CD4-positive, alpha-beta T cell (primary cell): ENCODE measurements at regions not wholly inside any gene's neighbourhood (a gene's known extent, or its start where the extent isn't known, plus 50 kb on each side); places are given as distances from the start of the nearest gene placed in this dataset.

Experiments
- ATAC-seq: fragments of 200-7000 bp; cut with Tn5 transposase; one replicate; pipeline ENCODE4 v1.10.0; 2022; ENCODE audit warnings: mild to moderate bottlenecking; ENCODE audit not compliant: poor library complexity
- CTCF ChIA-PET: fragments of 350-600 bp; sonication (Branson Sonifier 250); formaldehyde crosslinking; loops from one replicate; lab custom pipeline; 2021; ENCODE audit warnings: antibody characterized with exemption, inconsistent platforms; lab: Charles Lee
- POLR2A ChIA-PET: fragments of 350-600 bp; sonication (Branson Sonifier 250); formaldehyde crosslinking; loops from one replicate; lab custom pipeline; 2021; ENCODE audit warnings: antibody characterized with exemption, inconsistent platforms; lab: Charles Lee
- DNase-seq, 14 experiments: peaks; one replicate each; pipeline ENCODE4 v3.0.0-alpha.2; 2013 to 2020; ENCODE audit warnings: mixed read lengths in 2 of 14
- H3K27ac ChIP-seq, 2 donors: one replicate each; pipeline versions ENCODE4 v1.5.1 to v1.7.0; 2013; ENCODE audit warnings: low read length in 2 of 2, low read depth in 1 of 2, mild to moderate bottlenecking in 1 of 2
- H3K27me3 ChIP-seq, 2 experiments: 1 replicate in 1 of 2; 2 replicates in 1 of 2; pipeline versions ENCODE4 v1.6.1 to v1.7.0; 2013; ENCODE audit warnings: low read length in 2 of 2, control low read depth in 1 of 2, mild to moderate bottlenecking in 1 of 2, moderate library complexity in 1 of 2; ENCODE audit not compliant: insufficient read depth in 2 of 2, control insufficient read depth in 1 of 2
- H3K36me3 ChIP-seq: one replicate; pipeline ENCODE4 v1.6.1; 2013; ENCODE audit warnings: low read length, control low read depth; ENCODE audit not compliant: insufficient read depth
- H3K4me1 ChIP-seq: one replicate; pipeline ENCODE4 v1.6.1; 2013; ENCODE audit warnings: low read length, control low read depth; ENCODE audit not compliant: insufficient read depth
- H3K4me3 ChIP-seq: one replicate; pipeline ENCODE4 v1.5.1; 2013; ENCODE audit warnings: mild to moderate bottlenecking, low read length, moderate library complexity
- H3K9me3 ChIP-seq, 2 experiments: 1 replicate in 1 of 2; 2 replicates in 1 of 2; pipeline versions ENCODE4 v1.6.1 to v1.7.0; 2013; ENCODE audit warnings: low read length in 2 of 2, mild to moderate bottlenecking in 2 of 2, control low read depth in 1 of 2, moderate library complexity in 1 of 2; ENCODE audit not compliant: control insufficient read depth in 1 of 2, insufficient read depth in 1 of 2
- H3K27ac Mint-ChIP-seq: one replicate; pipeline ENCODE4 v1.8.0; 2020; ENCODE audit warnings: mixed read lengths
- H3K27me3 Mint-ChIP-seq: one replicate; pipeline ENCODE4 v1.8.0; 2021; ENCODE audit warnings: mixed read lengths
- H3K36me3 Mint-ChIP-seq: one replicate; pipeline ENCODE4 v1.8.0; 2021; ENCODE audit warnings: low read depth, mixed read lengths
- H3K4me1 Mint-ChIP-seq: one replicate; pipeline ENCODE4 v1.8.0; 2021; ENCODE audit warnings: low read depth, mixed read lengths
- H3K4me3 Mint-ChIP-seq: one replicate; pipeline ENCODE4 v1.8.0; 2020; ENCODE audit warnings: mild to moderate bottlenecking, mixed read lengths
- H3K9me3 Mint-ChIP-seq: one replicate; pipeline ENCODE4 v1.8.0; 2020; ENCODE audit warnings: mixed read lengths
- intact Hi-C, 2 experiments: fragments of 100-400 bp; cut with DNase I in 1 of 2; cut with micrococcal nuclease in 1 of 2; formaldehyde crosslinking; loops; one replicate each; pipeline versions ENCODE4 v1.15.1 to v1.9.0; 2023 to 2025; cut with DNase I, micrococcal nuclease
- TF ChIP-seq, protein P1 (sequence below): fragments of 200-600 bp; IDR thresholded peaks from one replicate; pipeline ENCODE4 v1.8.0; 2022; ENCODE audit warnings: antibody characterized with exemption, mild to moderate bottlenecking

DNA sequence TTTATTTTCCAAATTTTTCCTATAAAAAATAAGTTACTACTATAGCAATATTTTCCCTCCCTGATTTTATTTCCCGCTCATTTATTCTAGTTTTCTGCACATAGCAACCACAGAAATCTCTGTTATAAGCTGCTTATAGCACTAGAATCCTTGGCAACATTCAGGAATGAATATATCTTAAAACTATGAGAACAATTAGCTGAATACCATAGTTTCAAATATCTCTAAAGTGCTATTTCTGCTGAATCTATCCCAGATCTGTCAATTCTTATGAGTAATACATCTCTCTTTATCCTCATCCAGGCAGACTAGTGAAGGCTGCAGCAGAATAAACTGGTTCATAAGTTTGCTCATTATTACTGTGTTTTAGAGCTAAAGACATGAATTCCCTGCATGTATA lies 622.9 kb upstream of the DIPK2B start:
- ATAC-seq (no peak), DNase-seq (no peak)
- intact Hi-C loops, result no loop called here
- no peaks in the 10 kb centered on the region for H3K9me3 Mint-ChIP-seq
- no peak overlapping the region for H3K4me3 Mint-ChIP-seq
- TF ChIP-seq, protein P1, sequence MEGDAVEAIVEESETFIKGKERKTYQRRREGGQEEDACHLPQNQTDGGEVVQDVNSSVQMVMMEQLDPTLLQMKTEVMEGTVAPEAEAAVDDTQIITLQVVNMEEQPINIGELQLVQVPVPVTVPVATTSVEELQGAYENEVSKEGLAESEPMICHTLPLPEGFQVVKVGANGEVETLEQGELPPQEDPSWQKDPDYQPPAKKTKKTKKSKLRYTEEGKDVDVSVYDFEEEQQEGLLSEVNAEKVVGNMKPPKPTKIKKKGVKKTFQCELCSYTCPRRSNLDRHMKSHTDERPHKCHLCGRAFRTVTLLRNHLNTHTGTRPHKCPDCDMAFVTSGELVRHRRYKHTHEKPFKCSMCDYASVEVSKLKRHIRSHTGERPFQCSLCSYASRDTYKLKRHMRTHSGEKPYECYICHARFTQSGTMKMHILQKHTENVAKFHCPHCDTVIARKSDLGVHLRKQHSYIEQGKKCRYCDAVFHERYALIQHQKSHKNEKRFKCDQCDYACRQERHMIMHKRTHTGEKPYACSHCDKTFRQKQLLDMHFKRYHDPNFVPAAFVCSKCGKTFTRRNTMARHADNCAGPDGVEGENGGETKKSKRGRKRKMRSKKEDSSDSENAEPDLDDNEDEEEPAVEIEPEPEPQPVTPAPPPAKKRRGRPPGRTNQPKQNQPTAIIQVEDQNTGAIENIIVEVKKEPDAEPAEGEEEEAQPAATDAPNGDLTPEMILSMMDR, result no peak
- H3K36me3 Mint-ChIP-seq, result no peaks in the 10 kb centered on the region
- Histone ChIP-seq H3K27ac (no peak overlapping the region), H3K27me3 (no peaks in the 10 kb centered on the region), H3K4me1 (no peaks in the 10 kb centered on the region), H3K4me3 (no peak overlapping the region), H3K36me3 (no peaks in the 10 kb centered on the region), H3K9me3 (no peaks in the 10 kb centered on the region)
- no peaks in the 10 kb centered on the region for H3K4me1 Mint-ChIP-seq
- ChIA-PET POLR2A (no interaction called here), CTCF (interaction anchor here (1.4 kb wide), 1 partner anchor 22 kb away, joined by 4 read pairs; no protein-coding TSS in a partner anchor)
- H3K27ac Mint-ChIP-seq, result no peak overlapping the region
- H3K27me3 Mint-ChIP-seq, result no peaks in the 10 kb centered on the region

DNA sequence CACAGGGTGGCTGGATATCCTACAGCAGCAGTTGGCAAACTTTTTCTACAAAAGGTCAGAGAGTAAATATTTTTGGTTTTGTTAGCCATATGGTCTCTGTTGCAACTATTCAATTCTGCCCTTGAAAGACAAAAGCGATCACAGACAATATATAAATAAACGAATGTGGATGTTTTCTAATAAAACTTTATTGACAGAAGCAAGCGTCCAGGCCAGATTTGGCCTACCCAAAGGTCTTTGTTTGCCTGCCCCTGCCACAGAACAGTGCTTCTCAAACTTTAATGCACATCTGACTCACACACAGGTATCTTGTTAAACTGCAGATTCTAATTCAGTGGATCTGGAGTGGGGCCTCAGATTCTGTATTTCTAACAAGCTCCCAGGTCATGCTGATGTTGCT lies 621.4 kb upstream of the DIPK2B start:
- no peak for DNase-seq
- intact Hi-C loops, result no loop called here
- POLR2A ChIA-PET, result no interaction called here

DNA sequence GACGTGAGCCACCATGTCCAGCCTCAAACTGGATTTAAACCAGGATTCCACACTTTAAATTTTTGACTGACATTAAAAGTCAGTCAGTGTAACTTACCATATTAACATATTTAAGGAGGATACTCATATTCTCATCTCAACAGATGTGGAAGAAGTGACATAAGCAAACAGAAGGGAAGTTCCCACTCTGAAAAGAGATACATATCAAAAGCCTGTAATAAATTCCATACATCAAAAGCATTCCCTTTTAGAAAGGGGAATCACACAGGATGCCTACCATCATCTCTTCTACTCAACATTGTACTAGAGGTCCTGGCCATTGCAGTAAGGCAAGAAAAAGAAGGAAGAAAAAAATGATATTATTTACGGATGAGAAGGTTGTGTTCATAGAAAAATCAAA lies 618.2 kb upstream of the DIPK2B start:
- CTCF ChIA-PET, result no interaction called here
- no peaks in the 10 kb centered on the region for H3K36me3 Mint-ChIP-seq
- POLR2A ChIA-PET, result interaction anchor here (1.8 kb wide), 1 partner anchor 13 kb away, joined by 5 read pairs; no protein-coding TSS in a partner anchor
- no peaks in the 10 kb centered on the region for H3K4me1 Mint-ChIP-seq
- no peaks in the 10 kb centered on the region for H3K27me3 Mint-ChIP-seq
- no peak overlapping the region for H3K27ac Mint-ChIP-seq
- no peaks in the 10 kb centered on the region for H3K9me3 ChIP-seq
- DNase-seq (no peak), ATAC-seq (no peak)
- no peak overlapping the region for H3K4me3 Mint-ChIP-seq
- H3K9me3 Mint-ChIP-seq, result no peaks in the 10 kb centered on the region
- H3K4me1 ChIP-seq, result no peaks in the 10 kb centered on the region
- H3K4me3 ChIP-seq, result no peak overlapping the region
- intact Hi-C loops, result no loop called here
- TF ChIP-seq, protein P1, result no peak
- no peaks in the 10 kb centered on the region for H3K27me3 ChIP-seq
- no peaks in the 10 kb centered on the region for H3K36me3 ChIP-seq
- H3K27ac ChIP-seq, result no peak overlapping the region

More for the DNA sequence above, 621.4 kb upstream of the DIPK2B start:
- Mint-ChIP-seq H3K36me3 (no peaks in the 10 kb centered on the region), H3K4me3 (no peak overlapping the region), H3K27me3 (no peaks in the 10 kb centered on the region), H3K9me3 (no peaks in the 10 kb centered on the region), H3K27ac (no peak overlapping the region), H3K4me1 (no peaks in the 10 kb centered on the region)
- ATAC-seq, result no peak
- no peaks in the 10 kb centered on the region for H3K4me1 ChIP-seq
- no peaks in the 10 kb centered on the region for H3K36me3 ChIP-seq
- H3K27ac ChIP-seq, result no peak overlapping the region
- no peak overlapping the region for H3K4me3 ChIP-seq
- TF ChIP-seq, protein P1, result no peak
- no peaks in the 10 kb centered on the region for H3K27me3 ChIP-seq
- H3K9me3 ChIP-seq, result no peaks in the 10 kb centered on the region
- CTCF ChIA-PET, result no interaction called here
